ENCODE measurements at regions not wholly inside any gene's neighbourhood (a gene's known extent, or its start where the extent isn't known, plus 50 kb on each side); places are given as distances from the start of the nearest gene placed in this dataset.

DNA sequence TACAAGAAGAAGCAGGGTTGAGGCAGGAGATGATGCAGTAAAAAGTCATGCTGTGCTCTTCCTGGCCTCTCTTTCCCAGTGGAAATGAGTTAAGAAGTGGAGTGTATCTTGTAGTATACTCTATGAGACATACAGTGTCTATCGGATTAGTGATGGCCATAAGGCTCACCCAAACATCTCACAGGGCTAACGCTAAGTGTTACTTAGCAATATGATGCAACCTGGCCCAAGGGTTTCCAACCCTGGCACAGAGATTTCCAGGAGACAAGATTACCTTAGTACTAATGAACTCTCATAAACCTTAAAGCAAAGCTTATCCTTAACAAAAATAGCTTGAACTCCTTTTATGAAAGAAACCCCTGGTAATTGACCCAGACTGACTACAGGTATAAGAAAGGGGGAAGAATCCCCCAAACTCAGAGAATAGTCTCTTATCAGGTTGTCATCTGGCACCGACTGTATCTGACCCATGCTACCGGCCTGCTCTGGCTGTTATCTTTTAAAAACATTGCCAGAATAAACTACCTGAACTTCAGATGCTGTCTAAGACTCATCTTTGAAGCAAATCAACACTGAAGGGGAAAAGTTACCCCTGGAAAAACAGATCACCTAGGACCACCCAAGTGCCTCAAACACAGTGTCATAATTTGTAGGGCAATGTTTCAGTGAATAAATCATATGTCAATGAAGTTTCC lies 1002.0 kb downstream of the REEP3 start:
- TF ChIP-seq, protein P1, sequence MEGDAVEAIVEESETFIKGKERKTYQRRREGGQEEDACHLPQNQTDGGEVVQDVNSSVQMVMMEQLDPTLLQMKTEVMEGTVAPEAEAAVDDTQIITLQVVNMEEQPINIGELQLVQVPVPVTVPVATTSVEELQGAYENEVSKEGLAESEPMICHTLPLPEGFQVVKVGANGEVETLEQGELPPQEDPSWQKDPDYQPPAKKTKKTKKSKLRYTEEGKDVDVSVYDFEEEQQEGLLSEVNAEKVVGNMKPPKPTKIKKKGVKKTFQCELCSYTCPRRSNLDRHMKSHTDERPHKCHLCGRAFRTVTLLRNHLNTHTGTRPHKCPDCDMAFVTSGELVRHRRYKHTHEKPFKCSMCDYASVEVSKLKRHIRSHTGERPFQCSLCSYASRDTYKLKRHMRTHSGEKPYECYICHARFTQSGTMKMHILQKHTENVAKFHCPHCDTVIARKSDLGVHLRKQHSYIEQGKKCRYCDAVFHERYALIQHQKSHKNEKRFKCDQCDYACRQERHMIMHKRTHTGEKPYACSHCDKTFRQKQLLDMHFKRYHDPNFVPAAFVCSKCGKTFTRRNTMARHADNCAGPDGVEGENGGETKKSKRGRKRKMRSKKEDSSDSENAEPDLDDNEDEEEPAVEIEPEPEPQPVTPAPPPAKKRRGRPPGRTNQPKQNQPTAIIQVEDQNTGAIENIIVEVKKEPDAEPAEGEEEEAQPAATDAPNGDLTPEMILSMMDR (IDR thresholded peaks at IDR 0.05; ENCODE audit: insufficient read depth, low read length, poor library complexity, severe bottlenecking): no peak
- TF ChIP-seq EZH2phosphoT487 (conservative IDR thresholded peaks at IDR 0.05; ENCODE audit: low read length): no peak
